Stimulated activated CD4-positive, alpha-beta T cell treated with anti-CD3 and anti-CD28 coated beads, Interleukin-4, amount 100 ng/mL, for 1 hour (primary cell): ENCODE measurements at regions not wholly inside any gene's neighbourhood (a gene's known extent, or its start where the extent isn't known, plus 50 kb on each side); places are given as distances from the start of the nearest gene placed in this dataset.

Experiments used
- DNase-seq: peaks from one replicate; pipeline ENCODE4 v3.0.0-alpha.2; 2020

DNA sequence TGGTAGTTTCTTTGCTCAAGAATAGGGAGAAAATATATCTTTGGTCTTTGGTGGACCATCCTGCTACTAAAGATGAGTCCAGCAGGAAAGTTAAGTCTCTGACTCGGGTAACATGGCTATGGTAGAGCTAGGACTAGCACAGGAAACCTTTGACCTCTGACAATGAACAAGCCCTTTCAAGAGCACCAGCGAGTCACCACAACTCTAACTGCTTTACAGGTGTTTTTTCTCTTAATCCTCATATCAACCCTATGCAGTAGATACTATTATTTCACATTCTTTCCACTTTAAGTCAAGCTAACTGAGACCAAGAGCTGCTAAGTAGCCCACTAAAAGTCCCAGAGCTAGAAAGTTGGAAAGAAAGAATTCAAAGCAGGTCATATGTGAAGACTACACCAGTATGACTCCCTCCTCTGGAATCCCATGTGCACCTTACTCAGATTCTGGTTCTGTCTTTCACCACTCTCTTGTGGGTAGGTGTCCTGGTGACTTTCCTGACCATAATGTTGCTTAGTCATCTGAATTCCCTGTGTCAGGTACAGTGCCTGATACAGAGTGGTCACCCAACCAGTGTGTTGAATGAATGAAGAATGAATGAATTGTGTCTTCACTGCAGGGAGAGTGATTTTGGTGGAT is 53.8 kb upstream of the ME3 start:
- no peak for DNase-seq

DNA sequence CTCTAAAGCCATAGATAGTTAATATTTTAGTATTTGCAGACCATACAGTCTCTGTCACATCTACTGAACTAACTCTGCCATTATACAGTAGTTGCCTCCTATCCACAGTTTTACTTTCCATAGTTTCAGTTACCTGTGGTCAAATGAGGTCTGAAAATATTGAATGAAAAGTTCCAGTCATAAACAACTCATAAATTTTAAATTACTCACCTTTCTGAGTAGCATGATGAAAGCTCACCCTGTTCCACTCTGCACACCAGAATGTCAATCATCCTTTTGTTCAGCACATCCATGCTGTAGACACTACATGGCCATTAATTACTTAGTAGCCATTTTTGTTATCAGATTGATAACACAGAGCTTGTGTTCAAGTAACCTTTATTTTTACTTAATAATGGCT is 51.7 kb upstream of the ME3 start:
- DNase-seq = no peak

DNA sequence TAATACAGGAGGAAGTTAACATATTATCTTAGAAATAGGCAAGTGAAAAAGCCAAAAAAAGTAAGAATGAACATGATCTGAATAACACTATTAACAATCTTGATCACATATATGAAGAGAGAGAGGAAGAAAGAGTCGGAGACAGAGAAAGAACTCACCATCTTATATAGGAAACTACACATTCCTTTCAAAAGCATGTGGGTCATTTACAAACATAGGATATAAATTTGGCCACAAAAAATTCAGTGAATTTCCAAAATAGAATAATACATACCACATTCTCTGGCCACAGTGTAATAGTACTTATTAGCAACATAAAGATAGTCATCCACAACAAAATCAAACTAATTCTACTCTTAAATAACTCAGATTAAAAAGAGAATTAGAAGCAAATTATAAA is 50.9 kb upstream of the ME3 start:
- no peak for DNase-seq

DNA sequence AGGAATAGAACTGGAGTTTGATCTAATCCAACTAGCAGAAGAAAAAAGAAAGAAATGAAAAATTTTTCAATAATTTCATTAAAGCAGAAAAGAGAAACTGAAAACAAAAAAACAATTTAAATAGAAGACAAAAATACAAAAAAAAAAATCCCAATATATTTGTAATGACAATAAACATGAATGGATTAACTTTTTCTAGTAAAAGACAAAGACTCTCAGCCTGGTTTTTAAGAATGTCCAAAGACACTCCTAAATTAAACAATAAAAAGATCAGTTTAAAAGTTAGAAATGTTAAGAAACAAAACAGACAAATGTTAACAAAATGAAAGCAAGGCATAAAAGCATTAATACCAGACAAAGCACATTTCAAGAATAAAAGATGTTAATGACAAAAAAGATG is 50.3 kb upstream of the ME3 start:
- no peak for DNase-seq
